ENCODE measurements at regions not wholly inside any gene's neighbourhood (a gene's known extent, or its start where the extent isn't known, plus 50 kb on each side); places are given as distances from the start of the nearest gene placed in this dataset.
"Not testable (repeated sequence)": the region's sequence is repeated elsewhere in the genome, so short reads cannot be mapped to it uniquely, and the experiment has no call there.

DNA sequence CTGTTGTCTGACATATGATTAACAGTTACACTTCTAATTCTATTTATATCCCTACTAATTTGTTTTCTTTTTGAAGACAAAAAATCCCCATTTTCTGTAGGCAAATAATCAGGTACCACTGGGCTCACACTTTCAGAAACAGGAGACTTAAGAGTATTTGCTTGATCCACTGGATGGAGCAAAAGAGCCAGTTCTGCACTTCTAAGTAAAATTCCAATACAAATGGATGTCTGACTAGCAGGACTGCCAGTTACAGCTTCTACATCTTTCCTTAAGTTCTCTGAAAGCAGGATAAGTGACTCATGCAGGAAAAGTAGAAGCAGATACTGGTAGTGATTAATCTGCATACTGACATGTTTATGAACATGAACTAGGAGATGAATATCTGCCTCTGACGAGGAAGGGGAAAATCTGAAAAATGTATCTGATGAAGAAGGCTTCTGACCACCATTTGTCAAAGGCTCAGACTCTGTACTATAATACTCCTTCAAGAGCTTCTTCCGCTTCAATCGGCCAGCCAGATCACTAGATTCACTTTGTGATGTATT is 73.8 kb upstream of the ANKS1B start:
- Histone ChIP-seq H3K27ac (no peak overlapping the region), H3K4me3 (no peak overlapping the region), H3K36me3 (peaks cover 0 to 44% (median 0%) of the 10 kb centered on the region in 3 donors), H3K4me1 (no peaks in the 10 kb centered on the region), H3K9me3 (no peaks in the 10 kb centered on the region), H3K27me3 (no peaks in the 10 kb centered on the region)
- TF ChIP-seq, protein P1, sequence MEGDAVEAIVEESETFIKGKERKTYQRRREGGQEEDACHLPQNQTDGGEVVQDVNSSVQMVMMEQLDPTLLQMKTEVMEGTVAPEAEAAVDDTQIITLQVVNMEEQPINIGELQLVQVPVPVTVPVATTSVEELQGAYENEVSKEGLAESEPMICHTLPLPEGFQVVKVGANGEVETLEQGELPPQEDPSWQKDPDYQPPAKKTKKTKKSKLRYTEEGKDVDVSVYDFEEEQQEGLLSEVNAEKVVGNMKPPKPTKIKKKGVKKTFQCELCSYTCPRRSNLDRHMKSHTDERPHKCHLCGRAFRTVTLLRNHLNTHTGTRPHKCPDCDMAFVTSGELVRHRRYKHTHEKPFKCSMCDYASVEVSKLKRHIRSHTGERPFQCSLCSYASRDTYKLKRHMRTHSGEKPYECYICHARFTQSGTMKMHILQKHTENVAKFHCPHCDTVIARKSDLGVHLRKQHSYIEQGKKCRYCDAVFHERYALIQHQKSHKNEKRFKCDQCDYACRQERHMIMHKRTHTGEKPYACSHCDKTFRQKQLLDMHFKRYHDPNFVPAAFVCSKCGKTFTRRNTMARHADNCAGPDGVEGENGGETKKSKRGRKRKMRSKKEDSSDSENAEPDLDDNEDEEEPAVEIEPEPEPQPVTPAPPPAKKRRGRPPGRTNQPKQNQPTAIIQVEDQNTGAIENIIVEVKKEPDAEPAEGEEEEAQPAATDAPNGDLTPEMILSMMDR (IDR thresholded peaks at IDR 0.05): no peak
- no peak for TF ChIP-seq POLR2A (IDR thresholded peaks at IDR 0.05)
- DNase-seq: no peak

DNA sequence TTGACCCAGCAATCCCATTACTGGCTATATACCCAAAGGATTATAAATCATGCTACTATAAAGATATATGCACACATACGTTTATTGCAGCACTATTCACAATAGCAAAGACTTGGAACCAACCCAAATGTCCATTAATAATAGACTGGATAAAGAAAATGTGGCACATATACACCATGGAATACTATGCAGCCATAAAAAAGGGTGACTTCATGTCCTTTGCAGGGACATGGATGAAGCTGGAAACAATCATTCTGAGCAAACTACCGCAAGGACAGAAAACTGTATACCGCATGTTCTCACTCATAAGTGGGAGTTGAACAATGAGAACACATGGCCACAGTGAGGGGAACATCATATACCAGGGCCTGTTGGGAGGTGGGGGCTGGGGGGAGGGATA is 61.5 kb upstream of the ANKS1B start:
- H3K9me3 ChIP-seq, H3K4me1 ChIP-seq: not testable (repeated sequence)
- peaks cover 0 to 51% (median 0%) of the 10 kb centered on the region in 3 donors for H3K36me3 ChIP-seq

DNA sequence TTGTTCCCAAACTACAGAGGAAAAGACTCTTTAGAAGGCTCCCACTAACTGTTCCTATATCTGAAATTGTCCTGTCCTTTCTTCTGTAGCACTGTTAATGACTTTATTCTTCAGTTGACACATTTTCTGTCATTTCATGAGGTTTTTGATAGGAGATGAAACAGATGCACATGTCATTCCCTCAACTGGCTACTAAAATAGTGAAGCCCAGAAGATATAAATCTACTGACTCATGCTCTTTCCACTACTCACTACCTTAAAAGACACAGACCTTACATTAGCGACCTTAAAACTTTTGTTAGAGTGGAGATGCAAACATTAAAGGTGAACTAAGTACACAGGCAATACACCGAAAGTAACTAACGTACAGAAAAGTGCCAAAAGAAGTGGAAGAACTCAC is 59.5 kb upstream of the ANKS1B start:
- no peak for TF ChIP-seq POLR2A (IDR thresholded peaks at IDR 0.05)
- no peak for DNase-seq
- Histone ChIP-seq H3K4me3 (no peak overlapping the region), H3K36me3 (peaks cover 0 to 39% (median 0%) of the 10 kb centered on the region in 3 donors), H3K27ac (no peak overlapping the region), H3K4me1 (no peaks in the 10 kb centered on the region), H3K9me3 (no peaks in the 10 kb centered on the region), H3K27me3 (no peaks in the 10 kb centered on the region)

More for the DNA sequence above, 61.5 kb upstream of the ANKS1B start:
- H3K27ac ChIP-seq, DNase-seq, H3K27me3 ChIP-seq, H3K4me3 ChIP-seq: not testable (repeated sequence)

DNA sequence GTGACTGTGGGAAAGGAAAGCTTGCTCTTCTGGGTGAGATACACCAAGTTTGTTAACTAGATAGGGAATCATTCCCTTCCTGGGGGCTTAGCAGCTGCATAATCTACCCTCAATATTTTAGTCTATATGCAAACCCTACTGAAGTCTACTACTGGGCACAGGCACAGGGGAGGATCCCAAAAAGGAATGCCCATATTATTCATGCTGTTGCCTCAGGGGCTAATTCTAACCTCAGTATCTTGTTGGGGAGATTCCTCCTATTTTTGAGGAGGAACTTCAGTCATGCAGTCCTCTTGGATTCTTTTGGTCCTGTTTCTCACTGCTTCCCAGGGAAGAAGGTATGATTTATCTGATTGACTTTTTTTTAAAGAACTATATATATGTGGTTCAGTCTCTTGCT is 58.9 kb upstream of the ANKS1B start:
- no peak for DNase-seq
- Histone ChIP-seq H3K36me3 (peaks cover 0 to 40% (median 0%) of the 10 kb centered on the region in 3 donors), H3K9me3 (no peaks in the 10 kb centered on the region), H3K27ac (no peak overlapping the region), H3K4me3 (no peak overlapping the region), H3K27me3 (no peaks in the 10 kb centered on the region), H3K4me1 (no peaks in the 10 kb centered on the region)
- TF ChIP-seq, protein P1 (IDR thresholded peaks at IDR 0.05): no peak
- no peak for TF ChIP-seq POLR2A (IDR thresholded peaks at IDR 0.05)
